ENCODE measurements at regions not wholly inside any gene's neighbourhood (a gene's known extent, or its start where the extent isn't known, plus 50 kb on each side); places are given as distances from the start of the nearest gene placed in this dataset.
A peak's percentile ranks its signal among the peaks of the same experiment; 100 is the strongest.
"Not testable (repeated sequence)": the region's sequence is repeated elsewhere in the genome, so short reads cannot be mapped to it uniquely, and the experiment has no call there.

DNA sequence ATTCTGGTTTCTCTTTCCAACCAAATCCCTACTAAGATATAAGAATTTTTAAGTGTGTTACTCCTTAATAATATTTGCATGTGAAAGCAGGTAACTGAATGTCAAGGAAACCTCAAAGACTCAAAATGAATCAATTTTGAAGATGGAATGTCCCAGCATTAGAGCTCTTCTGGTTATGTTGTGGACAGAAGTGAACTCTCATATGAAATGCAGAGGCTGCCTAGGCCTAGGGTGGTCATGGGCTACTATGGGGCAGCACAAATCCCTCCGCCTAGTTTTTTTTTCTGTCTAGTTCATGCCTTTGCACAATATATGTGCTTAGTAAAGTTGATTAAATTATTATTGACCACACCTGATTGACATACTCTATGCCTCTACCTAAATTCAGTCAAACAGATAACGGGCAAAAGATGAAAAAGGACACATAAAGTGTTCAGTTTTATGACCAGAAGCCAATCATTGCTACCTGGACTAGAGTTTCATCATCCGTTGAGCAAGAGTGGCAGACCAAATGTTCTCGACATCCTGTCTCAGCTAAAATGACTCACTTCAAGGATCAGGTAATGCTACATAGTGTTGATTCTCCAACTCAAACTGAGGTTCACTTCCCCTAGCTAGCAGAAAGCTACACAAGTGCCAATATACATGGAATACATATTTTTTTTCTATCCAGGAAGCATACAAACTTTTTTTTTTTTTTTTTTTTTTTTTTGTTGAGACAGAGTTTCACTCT lies 1211.4 kb downstream of the VRK1 start:
- DNase-seq (ENCODE audit: low spot score), result no peak

DNA sequence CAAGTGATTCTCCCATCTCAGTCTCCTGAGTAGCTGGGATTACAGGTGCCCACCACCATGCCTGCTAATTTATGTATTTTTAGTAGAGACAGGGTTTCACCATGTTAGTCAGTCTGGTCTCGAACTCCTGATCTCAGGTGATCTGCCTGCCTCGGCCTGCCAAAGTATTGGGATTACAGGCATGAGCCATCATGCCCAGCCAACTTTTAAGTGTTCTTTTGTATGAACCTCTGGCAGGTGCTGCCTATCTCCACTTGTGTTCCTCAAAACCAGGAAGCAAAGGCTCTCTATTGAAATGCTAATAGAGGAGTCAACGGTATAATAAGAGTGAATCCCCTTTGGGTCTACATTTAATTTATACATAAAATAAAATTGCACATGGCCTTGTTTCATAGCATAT lies 1212.0 kb downstream of the VRK1 start:
- DNase-seq (ENCODE audit: low spot score), result not testable (repeated sequence)

DNA sequence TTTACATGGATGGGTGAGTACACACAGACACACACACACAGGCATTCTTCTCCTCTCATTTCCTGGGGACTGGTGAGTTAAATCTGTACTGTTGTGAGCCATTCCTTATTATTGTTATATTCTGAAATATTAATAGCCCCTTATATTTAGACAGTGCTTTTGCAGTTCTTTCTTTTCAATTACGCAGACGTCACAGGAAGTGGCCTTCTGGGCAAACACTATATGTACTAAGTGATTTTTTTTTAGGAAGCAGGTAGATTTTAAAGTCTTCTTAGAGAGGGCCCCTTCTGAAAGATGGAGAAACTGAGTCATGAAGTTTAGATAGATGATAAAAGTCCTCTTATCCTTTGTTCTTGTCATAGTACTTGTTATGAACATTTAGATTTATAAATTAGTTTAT lies 1213.6 kb downstream of the VRK1 start:
- no peak for DNase-seq (ENCODE audit: low spot score)

- no peak for DNase-seq (ENCODE audit: low spot score)
These were observed 1217.9 kb downstream of the VRK1 start for GRCh38 chr14:98014851-98015615.

DNA sequence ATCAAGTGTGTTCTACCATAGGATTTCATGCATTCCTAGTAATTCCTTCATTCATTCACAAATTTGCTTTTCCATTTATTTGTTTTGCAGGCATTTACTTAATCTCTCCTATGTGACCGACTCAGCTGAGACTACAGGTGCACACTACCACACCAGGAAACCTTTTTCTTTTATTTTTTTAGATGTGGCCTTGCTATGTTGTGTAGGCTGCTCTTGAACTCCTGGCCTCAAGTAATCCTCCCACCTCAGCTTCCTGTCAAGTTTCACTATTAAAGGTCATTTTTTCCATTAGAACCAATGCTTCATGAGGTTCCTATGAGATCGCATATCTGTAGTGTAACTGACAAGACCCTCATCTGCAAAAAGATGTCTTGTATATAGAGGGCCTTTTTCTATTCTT lies 1218.7 kb downstream of the VRK1 start:
- DNase-seq (ENCODE audit: low spot score), result no peak

DNA sequence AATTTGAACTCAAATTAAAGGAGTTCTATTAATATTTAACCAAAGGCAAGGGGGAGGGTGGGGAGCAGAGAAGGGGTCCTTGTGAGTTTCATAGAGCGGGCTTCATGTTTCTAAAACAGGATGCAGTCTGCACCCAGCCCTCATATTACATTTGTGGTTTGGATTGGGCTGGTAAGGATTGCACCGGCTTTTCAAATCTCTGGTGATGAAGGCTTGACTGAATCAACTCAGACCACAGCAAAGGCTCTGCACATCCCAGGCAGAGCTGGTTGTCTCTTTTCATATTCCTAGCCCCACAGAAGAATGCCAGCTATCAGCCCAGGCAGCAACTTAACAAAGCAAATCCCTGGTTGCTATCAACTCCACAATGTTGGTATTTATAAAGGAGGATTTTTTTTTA lies 1221.4 kb downstream of the VRK1 start:
- DNase-seq (ENCODE audit: low spot score), result no peak

DNA sequence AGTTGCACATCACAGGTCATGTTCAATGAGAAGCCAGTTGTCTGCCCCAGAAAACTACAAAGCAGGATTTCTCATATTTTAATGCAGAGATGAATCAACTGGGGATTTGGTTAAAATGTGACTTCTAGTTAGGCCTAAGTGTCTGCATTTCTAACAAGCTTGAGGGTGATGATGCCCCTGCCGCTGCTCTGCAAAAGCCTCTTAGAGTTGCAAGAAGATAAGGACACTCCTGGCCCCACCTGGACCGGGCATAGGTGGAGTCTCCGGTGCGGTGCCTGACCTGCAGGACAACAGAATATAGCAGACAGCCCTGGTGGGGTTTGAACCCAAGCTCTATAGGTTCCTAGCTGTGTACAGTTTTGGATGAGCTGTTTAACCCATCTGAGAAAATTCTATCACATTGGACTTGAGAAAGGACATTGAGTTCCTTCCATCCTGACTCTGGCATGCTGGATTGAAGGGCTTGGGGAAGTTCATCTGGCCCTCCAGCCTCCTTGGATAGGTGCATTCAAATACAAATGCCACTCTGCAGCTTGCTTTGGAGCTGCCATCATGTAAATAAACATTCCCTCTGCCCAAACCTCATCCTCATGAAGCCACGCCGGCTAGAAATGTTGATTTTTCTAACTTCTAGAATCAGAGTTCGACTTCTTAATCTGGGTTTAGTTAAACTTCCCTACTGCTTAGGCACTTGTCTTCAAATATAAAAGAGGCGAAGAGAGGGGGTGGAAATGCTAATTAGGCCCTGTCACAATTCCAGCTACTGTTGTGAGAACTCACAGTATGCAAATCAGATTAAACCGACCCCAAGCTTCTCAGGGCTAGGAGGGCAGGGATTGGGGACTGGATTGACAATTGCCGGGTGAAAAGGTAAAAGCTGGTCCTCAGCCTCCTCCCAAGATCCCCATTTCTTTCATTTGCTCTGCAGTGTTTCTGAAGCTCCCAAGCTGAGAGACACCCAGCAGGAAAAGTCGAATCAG lies 1225.6 kb downstream of the VRK1 start:
- DNase-seq (ENCODE audit: low spot score), result no peak

DNA sequence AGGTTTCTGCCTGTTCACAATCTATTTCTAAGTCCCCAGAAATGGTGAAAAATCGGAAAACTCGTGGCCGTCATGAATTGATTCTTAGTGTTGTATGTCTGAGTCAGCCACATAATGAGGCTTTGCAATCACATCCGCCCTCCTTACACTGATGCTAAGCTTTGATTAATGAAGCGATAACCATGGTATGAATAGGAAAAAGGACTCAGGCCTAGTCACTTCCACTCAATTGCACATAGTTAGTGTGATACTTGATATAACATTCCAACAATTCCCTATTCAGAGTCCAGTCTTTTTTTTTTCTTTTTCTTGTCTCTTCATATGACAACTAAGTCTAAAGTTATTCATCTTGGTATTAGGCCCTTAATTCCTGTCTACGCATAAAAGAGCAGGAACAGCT lies 1231.0 kb downstream of the VRK1 start:
- DNase-seq (ENCODE audit: low spot score), result no peak

- no peak for DNase-seq (ENCODE audit: low spot score)
These were observed 1236.6 kb downstream of the BCL11B start for GRCh38 chr14:98035396-98035795.

GRCh38 chr14:98037831-98038230 lies 1234.2 kb downstream of the BCL11B start:
- DNase-seq (ENCODE audit: low spot score), result no peak

DNA sequence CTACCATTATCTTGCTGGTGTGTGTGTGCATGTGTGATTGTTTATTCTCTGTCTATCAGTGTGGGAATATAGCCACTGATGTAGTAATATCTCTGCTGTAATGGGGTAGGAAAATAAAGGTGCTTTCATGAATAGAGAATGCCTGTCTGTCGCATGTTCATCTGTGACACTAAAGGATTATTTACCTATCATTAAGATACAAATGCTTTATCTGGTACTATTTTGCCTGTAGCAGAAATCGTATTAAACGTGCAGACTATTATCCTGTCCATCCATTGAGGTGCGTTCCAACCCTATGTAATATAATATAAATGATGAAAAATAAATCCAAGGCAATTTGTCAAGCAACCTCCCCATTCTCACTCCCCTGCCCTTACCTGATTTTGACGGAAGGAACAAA lies 1215.1 kb downstream of the BCL11B start:
- DNase-seq (ENCODE audit: low spot score), result no peak

GRCh38 chr14:98059106-98059505 lies 1212.9 kb downstream of the BCL11B start:
- DNase-seq (ENCODE audit: low spot score), result no peak

DNA sequence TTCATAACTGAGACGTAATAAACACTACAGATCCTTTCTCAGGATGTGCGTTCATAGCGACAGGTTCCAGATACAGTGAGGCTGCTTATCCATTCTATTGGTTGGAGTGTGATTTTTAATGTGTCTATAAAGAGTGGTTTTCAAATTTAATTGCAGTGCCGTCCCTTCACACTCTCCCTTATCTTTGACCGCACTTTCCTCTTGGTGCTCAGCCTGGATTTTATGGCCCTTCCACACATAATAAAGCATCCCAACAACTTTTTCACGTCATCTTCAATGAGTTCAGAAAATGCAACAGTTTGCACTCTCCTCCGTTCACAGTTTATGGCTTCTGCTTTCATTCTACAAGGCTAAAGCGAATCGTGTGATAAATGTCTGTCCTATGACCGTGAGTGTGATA lies 1209.9 kb downstream of the BCL11B start:
- no peak for DNase-seq (ENCODE audit: low spot score)

DNA sequence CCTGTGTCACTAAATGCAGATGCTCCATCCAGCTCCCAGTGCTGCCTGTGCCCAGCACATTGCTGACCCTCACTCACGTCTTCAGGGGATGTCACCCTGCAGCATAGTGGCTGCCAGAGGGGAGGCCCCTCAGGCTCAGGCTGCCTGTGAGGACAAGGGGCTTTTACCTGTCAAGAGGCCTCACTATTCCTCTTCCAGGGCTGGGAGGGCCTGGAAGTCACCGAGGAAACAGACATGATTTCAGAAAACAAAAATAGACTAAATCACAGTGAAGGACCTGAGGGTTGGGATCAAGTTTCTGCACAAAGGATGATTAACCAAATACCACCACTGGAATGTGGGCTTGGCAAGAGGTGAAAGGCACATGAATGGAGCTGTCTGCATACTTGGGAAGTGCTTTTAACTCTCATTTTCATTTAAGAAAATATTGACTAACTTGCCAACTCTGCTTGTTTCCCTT lies 1202.3 kb downstream of the BCL11B start:
- peak; percentile 67 for DNase-seq (ENCODE audit: low spot score)

DNA sequence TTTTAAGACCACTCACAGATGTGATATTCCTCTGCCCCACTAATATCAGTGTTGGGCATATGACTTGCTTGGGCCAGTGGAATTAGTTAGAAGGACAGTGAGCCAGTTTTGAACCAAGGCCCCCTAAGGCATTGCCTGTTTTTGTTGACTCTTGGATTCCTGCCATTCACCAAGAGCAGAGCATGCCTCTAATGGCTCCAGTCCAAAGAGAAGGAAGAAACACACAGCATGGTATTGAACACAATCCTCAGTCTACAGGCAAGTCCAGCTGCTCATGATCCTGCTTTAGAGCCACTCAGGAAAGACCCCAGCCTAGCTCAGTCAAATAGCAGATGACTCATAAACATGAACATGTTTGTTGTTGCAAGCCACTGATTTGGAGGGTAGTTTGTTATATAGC lies 1201.5 kb downstream of the BCL11B start:
- no peak for DNase-seq (ENCODE audit: low spot score)

DNA sequence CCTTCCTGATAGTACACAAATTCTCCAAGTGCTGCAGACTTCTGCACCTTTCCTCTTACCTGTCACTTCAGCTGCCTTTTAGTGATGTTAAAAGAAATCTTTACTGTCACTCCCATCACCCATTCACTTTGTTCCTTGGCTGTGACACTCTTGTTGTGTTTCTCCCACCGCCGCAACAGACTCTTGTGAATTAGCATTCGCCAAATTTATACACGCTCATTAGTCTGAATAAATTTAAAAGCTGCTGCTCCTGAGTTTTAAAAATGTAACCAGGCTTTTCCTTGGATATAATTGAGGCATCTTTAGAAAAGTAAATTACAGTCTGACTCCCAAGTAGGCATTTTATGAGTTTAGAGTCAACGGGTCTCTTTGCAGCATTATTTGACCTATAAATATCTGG lies 1197.9 kb downstream of the BCL11B start:
- no peak for DNase-seq (ENCODE audit: low spot score)

DNA sequence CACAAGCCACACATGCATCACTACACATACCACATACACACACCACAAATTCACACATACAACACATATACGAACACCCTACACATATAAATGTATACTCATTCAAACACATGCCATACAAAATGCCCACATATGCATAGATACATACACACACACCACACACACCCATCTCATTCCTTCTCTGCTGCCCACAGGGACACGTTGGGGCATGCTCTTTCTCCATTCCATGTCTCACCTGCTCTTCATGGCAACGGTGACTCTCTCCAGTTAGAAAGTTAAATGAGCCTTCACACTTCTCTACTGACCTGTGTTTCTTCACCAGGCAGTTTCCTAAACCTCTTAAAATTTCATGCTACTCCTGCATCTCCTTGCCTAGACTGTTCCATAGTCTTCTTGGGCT lies 1194.8 kb downstream of the BCL11B start:
- no peak for DNase-seq (ENCODE audit: low spot score)

GRCh38 chr14:98082833-98083232 lies 1189.2 kb downstream of the BCL11B start:
- no peak for DNase-seq (ENCODE audit: low spot score)

GRCh38 chr14:98085751-98086150 lies 1186.2 kb downstream of the BCL11B start:
- no peak for DNase-seq (ENCODE audit: low spot score)

DNA sequence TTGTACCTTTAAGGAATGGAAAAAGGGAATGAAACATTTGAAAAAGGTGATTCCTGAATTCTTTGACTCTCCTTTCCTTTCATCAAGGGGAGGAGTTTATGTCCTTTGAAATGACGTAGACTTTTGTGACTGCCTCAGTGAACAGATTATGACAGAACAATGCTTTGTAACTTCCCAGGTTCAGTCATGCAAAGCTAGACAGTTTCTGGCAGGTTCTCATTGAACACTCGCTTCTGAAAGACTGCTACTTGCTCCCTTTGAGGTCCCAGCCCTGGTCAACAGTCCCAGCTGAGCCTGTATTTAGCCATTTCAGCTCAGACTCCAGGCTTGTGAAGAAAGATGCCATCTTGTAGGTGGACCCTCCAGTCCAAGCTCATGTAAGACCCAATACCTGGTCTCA lies 1178.9 kb downstream of the BCL11B start:
- DNase-seq (ENCODE audit: low spot score), result no peak

GRCh38 chr14:98099527-98099926 lies 1172.5 kb downstream of the BCL11B start:
- no peak for DNase-seq (ENCODE audit: low spot score)

DNA sequence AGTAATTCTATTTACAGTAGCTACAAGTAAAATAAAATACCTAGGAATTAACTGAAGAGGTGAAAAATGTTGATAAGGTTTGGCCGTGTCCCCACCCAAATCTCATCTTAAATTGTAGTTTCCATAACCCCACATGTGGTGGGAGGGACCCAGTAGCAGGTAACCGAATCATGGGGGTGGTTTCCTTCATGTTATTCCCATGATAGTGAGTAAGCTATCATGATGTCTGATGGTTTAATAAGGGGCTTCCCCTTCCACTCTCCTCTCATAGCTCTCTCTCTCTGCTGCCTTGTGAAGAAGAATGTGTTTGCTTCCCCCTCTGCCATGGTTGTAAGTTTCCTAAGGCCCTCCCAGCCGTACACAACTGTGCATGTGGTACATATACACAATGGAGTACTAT lies 1170.7 kb downstream of the BCL11B start:
- no peak for DNase-seq (ENCODE audit: low spot score)
